Lung (tissue), 11 donors: ENCODE measurements at regions not wholly inside any gene's neighbourhood (a gene's known extent, or its start where the extent isn't known, plus 50 kb on each side); places are given as distances from the start of the nearest gene placed in this dataset.
A peak's percentile ranks its signal among the peaks of the same experiment; 100 is the strongest.

Experiments
- ATAC-seq: fragments of 200-7000 bp; cut with Tn5 transposase; one replicate; pipeline ENCODE4 v1.9.1; 2020; ENCODE audit warnings: moderate number of reproducible peaks; ENCODE audit not compliant: insufficient read depth, low FRiP score
- DNase-seq, 3 donors: peaks; one replicate each; pipeline ENCODE4 v3.0.0-alpha.2; 2013 to 2017
- H3K27ac ChIP-seq, 2 donors: one replicate each; pipeline ENCODE4 v1.5.1; 2013; ENCODE audit warnings: mild to moderate bottlenecking in 2 of 2, moderate library complexity in 2 of 2, control low read depth in 1 of 2, inconsistent platforms in 1 of 2, low read depth in 1 of 2, low read length in 1 of 2
- H3K27me3 ChIP-seq, 3 donors: one replicate each; pipeline ENCODE4 v1.5.1; 2013; ENCODE audit warnings: low read length in 2 of 3; ENCODE audit not compliant: control insufficient read depth in 3 of 3, insufficient read depth in 3 of 3
- H3K36me3 ChIP-seq, 4 donors: one replicate each; pipeline ENCODE4 v1.5.1; 2013; ENCODE audit warnings: low read length in 4 of 4, mild to moderate bottlenecking in 1 of 4, moderate library complexity in 1 of 4; ENCODE audit not compliant: control insufficient read depth in 4 of 4, insufficient read depth in 4 of 4
- H3K4me1 ChIP-seq, 5 donors: one replicate each; pipeline ENCODE4 v1.5.1; 2013; ENCODE audit warnings: low read length in 5 of 5, mild to moderate bottlenecking in 2 of 5, moderate library complexity in 1 of 5; ENCODE audit not compliant: control insufficient read depth in 5 of 5, insufficient read depth in 5 of 5
- H3K4me3 ChIP-seq: one replicate; pipeline ENCODE4 v1.5.1; 2013; ENCODE audit warnings: mild to moderate bottlenecking, control low read depth, moderate library complexity
- H3K9ac ChIP-seq, 2 donors: one replicate each; pipeline ENCODE4 v1.5.1; 2013; ENCODE audit warnings: low read length in 2 of 2, control low read depth in 1 of 2; ENCODE audit not compliant: insufficient read depth in 1 of 2
- H3K9me3 ChIP-seq, 4 donors: one replicate each; pipeline ENCODE4 v1.5.1; 2013; ENCODE audit warnings: low read length in 3 of 4, mild to moderate bottlenecking in 1 of 4, moderate library complexity in 1 of 4; ENCODE audit not compliant: control insufficient read depth in 4 of 4, insufficient read depth in 3 of 4
- CTCF ChIP-seq: IDR thresholded peaks from 2 replicates; pipeline ENCODE4 v1.5.1; 2012; ENCODE audit warnings: mild to moderate bottlenecking; ENCODE audit errors: control extremely low read depth, extremely low read depth
- WGBS, 2 donors: extraction: QIAGEN DNeasy Blood & Tissue Kit; methylation state at CpG; one replicate each; pipeline ENCODE4 v1.1.7; 2013; 5-methylcytosine and 5-hydroxymethylcytosine counted together
- donor health status: control.
- donor health status: control.
- donor health status: Bipolar disorder and iron deficiency.
- donor health status: healthy.
- donor health status: DM: yes; HTN: yes; CAD: no.

- Histone ChIP-seq H3K4me3 (no peak overlapping the region), H3K27ac (no peak overlapping the region), H3K36me3 (no peaks in the 10 kb centered on the region), H3K27me3 (no peaks in the 10 kb centered on the region), H3K9me3 (peaks cover 0 to 2% (median 0%) of the 10 kb centered on the region in 4 donors), H3K9ac (no peak overlapping the region), H3K4me1 (peaks cover 0 to 23% (median 4%) of the 10 kb centered on the region in 5 donors)
- DNase-seq (no peak), ATAC-seq (no peak)
- WGBS, 2 donors = 93 to 95% methylated on average over 4 of the region's 4 CpGs
- TF ChIP-seq CTCF = no peak
Observed at GRCh38 chr2:237167038-237167437, 81.3 kb downstream of the COPS8 start.

- no peak for DNase-seq
- H3K4me3 ChIP-seq = no peak overlapping the region
- no peaks in the 10 kb centered on the region for H3K27me3 ChIP-seq
- H3K27ac ChIP-seq = no peak overlapping the region
- H3K4me1 ChIP-seq = peaks cover 0 to 30% (median 4%) of the 10 kb centered on the region in 5 donors
- H3K9ac ChIP-seq = no peak overlapping the region
- H3K9me3 ChIP-seq = peaks cover 0 to 2% (median 0%) of the 10 kb centered on the region in 4 donors
- no peak for TF ChIP-seq CTCF
- no peaks in the 10 kb centered on the region for H3K36me3 ChIP-seq
- WGBS, 2 donors = 96 to 98% methylated on average over 5 of the region's 5 CpGs
- ATAC-seq = no peak
Observed at GRCh38 chr2:237167934-237168333, 82.2 kb downstream of the COPS8 start.

GRCh38 chr2:237170020-237170419 lies 84.3 kb downstream of the COPS8 start:
- Histone ChIP-seq H3K27ac (peak overlapping the region in 1 of 2 donors; percentile 9), H3K4me3 (no peak overlapping the region)

More at GRCh38 chr2:237170020-237170419, 84.3 kb downstream of the COPS8 start:
- no peaks in the 10 kb centered on the region for H3K36me3 ChIP-seq
- 70 to 83% methylated on average over 1 of the region's 1 CpG for WGBS, 2 donors
- ATAC-seq (no peak), DNase-seq (peak in 2 of 3 donors; percentile 52 to 64)
- peaks cover 0 to 32% (median 4%) of the 10 kb centered on the region in 5 donors for H3K4me1 ChIP-seq
- no peaks in the 10 kb centered on the region for H3K27me3 ChIP-seq
- peaks cover 0 to 4% (median 1%) of the 10 kb centered on the region in 4 donors for H3K9me3 ChIP-seq
- TF ChIP-seq CTCF = no peak
- no peak overlapping the region for H3K9ac ChIP-seq
